Suprapubic skin (tissue), 4 donors: ENCODE measurements at regions not wholly inside any gene's neighbourhood (a gene's known extent, or its start where the extent isn't known, plus 50 kb on each side); places are given as distances from the start of the nearest gene placed in this dataset.

Experiments
- DNase-seq, 2 donors: peaks; one replicate each; pipeline ENCODE4 v3.0.0-alpha.2; 2019; ENCODE audit warnings: low spot score in 2 of 2
- H3K27ac ChIP-seq: fragments of 200-600 bp; sonication (generic); one replicate; pipeline ENCODE4 v1.5.1; 2019
- H3K27me3 ChIP-seq: fragments of 200-600 bp; sonication (generic); one replicate; pipeline ENCODE4 v1.5.1; 2019
- H3K36me3 ChIP-seq: fragments of 200-600 bp; sonication (generic); one replicate; pipeline ENCODE4 v1.5.1; 2019
- H3K4me1 ChIP-seq: fragments of 200-600 bp; sonication (generic); one replicate; pipeline ENCODE4 v1.5.1; 2019
- H3K4me3 ChIP-seq: fragments of 200-600 bp; sonication (generic); one replicate; pipeline ENCODE4 v1.5.1; 2019; ENCODE audit warnings: mild to moderate bottlenecking
- H3K9me3 ChIP-seq: fragments of 200-600 bp; sonication (generic); one replicate; pipeline ENCODE4 v1.5.1; 2019
- CTCF ChIP-seq, 2 donors: fragments of 200-600 bp in 1 of 2; fragments of 450-650 bp in 1 of 2; sonication (generic) in 1 of 2; IDR thresholded peaks; one replicate each; pipeline ENCODE4 v1.5.1; 2016 to 2019; ENCODE audit warnings: antibody characterized with exemption in 2 of 2, mild to moderate bottlenecking in 1 of 2, moderate library complexity in 1 of 2
- EP300 ChIP-seq: sonication (generic); formaldehyde crosslinking; IDR thresholded peaks from one replicate; pipeline ENCODE4 v1.6.1; 2017; ENCODE audit warnings: antibody characterized with exemption
- POLR2A ChIP-seq, 2 donors: fragments of 450-650 bp; IDR thresholded peaks; one replicate each; pipeline ENCODE4 v1.6.1; 2017; ENCODE audit warnings: antibody characterized with exemption in 2 of 2, mild to moderate bottlenecking in 2 of 2, moderate library complexity in 2 of 2
- POLR2AphosphoS5 ChIP-seq, 3 donors: sonication (generic); formaldehyde crosslinking; IDR thresholded peaks; one replicate each; pipeline ENCODE4 v1.6.1; 2017; ENCODE audit warnings: antibody characterized with exemption in 3 of 3
- WGBS: methylation state at CpG from one replicate; pipeline ENCODE4 v1.1.5; 2018; 5-methylcytosine and 5-hydroxymethylcytosine counted together

DNA sequence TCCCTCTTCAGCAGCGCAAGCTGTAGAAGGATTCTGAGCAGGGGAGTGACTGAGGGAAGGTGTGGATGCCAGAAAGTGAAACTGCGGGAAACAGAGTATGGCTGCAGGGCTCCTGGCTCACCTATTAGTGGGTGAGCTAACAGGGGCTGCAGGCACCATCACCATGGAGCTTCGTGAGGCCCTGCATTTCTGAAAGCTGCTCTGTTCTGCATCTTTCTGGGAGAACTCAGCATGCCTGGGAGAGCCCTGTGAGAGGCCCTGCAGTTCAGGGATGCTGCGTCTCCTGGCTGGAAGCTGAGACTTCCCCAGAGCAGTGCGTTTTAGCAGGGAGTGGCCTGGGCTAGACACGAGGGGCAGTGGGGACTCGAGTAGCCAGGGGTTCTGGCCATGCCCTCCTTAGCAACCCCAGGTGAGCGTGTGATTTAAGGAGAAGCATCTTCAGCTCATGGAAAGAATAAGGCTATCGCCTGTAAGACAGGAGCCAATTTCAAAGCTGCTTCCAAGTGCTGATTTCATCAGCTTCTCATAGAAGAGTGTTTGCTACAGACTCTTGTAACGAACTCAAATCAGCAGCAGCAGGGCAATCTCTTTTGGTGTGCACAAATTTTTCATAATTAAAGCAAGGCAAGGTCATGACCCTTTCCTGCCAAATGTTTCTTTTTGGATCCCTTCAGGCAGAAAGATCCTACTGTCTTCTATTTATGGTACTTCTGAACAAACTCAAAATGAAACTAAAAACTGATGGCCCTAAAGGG lies 293.6 kb upstream of the ZNF32 start:
- no peak overlapping the region for H3K4me3 ChIP-seq
- DNase-seq: peak; percentile 40 to 68
- TF ChIP-seq POLR2A (IDR thresholded peaks at IDR 0.05): no peak
- no peak for TF ChIP-seq CTCF (IDR thresholded peaks at IDR 0.05)
- no peak for TF ChIP-seq EP300
- no peak for TF ChIP-seq POLR2AphosphoS5 (IDR thresholded peaks at IDR 0.05)
- H3K36me3 ChIP-seq: no peaks in the 10 kb centered on the region
- H3K4me1 ChIP-seq: peaks cover 24% of the 10 kb centered on the region
- H3K9me3 ChIP-seq: no peaks in the 10 kb centered on the region
- H3K27ac ChIP-seq: no peak overlapping the region
- H3K27me3 ChIP-seq: no peaks in the 10 kb centered on the region
- 54% methylated on average over 6 of the region's 10 CpGs for WGBS

GRCh38 chr10:43940898-43941837 lies 292.5 kb upstream of the ZNF32 start:
- WGBS: 52% methylated on average over 4 of the region's 4 CpGs
- Histone ChIP-seq H3K27me3 (no peaks in the 10 kb centered on the region), H3K36me3 (no peaks in the 10 kb centered on the region), H3K27ac (no peak overlapping the region), H3K4me3 (no peak overlapping the region), H3K9me3 (no peaks in the 10 kb centered on the region), H3K4me1 (peaks cover 24% of the 10 kb centered on the region)
- DNase-seq: no peak
- no peak for TF ChIP-seq POLR2AphosphoS5 (IDR thresholded peaks at IDR 0.05)
- TF ChIP-seq EP300: no peak
- no peak for TF ChIP-seq CTCF (IDR thresholded peaks at IDR 0.05)
- no peak for TF ChIP-seq POLR2A (IDR thresholded peaks at IDR 0.05)

DNA sequence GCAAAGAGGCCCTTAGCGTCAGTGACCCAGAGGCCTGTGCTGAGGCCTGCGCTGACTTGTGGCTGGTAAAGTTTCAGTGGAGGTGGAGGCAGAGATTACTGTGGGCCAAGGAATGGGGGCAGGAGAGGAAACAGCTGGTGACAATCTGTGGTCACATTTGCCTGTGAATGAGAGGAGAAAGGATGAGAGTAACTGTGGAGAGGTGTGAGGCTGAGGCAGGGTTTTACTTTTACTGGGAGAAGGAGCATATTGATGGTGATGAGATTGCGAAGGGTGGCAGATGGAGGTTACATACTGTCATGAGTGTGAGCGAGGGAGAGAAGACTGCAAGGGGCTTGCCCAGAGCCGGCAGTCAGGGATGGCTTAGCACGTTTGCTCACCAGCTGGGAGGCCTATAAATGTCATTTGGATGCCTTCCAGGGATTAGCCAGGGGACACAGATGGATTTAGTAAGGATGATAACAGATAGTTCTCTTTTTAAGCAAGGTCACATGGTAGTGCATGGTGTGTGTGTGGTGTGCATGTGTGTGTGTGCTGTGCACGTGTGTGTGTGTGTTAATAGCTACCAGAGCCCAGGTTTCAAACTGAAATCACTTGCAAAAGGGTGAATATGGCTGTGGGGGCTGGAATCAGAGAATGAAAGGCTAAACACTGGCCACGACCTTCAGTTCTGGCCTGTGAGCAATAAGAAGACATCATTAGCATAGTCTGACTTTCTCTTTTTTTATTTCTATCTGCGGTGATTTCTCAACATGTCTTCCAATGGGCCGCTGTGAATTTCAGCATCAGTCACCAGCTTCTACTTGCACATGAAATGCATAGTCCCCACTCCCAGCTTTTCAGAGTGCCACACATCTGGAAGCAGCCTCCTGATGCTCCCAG lies 291.5 kb upstream of the ZNF32 start:
- no peak overlapping the region for H3K27ac ChIP-seq
- 71% methylated on average over 10 of the region's 10 CpGs for WGBS
- H3K36me3 ChIP-seq: no peaks in the 10 kb centered on the region
- no peak for DNase-seq
- H3K4me3 ChIP-seq: no peak overlapping the region
- no peaks in the 10 kb centered on the region for H3K9me3 ChIP-seq
- TF ChIP-seq CTCF (IDR thresholded peaks at IDR 0.05): no peak
- no peak for TF ChIP-seq POLR2A (IDR thresholded peaks at IDR 0.05)
- TF ChIP-seq EP300: no peak
- TF ChIP-seq POLR2AphosphoS5 (IDR thresholded peaks at IDR 0.05): no peak
- peaks cover 24% of the 10 kb centered on the region for H3K4me1 ChIP-seq
- no peaks in the 10 kb centered on the region for H3K27me3 ChIP-seq

GRCh38 chr10:43939389-43939938 lies 290.8 kb upstream of the ZNF32 start:
- no peak overlapping the region for H3K4me3 ChIP-seq
- no peak overlapping the region for H3K27ac ChIP-seq
- WGBS: 87% methylated on average over 6 of the region's 6 CpGs
- H3K36me3 ChIP-seq: no peaks in the 10 kb centered on the region
- H3K9me3 ChIP-seq: no peaks in the 10 kb centered on the region
- no peaks in the 10 kb centered on the region for H3K27me3 ChIP-seq
- TF ChIP-seq CTCF (IDR thresholded peaks at IDR 0.05) (no peak), POLR2AphosphoS5 (IDR thresholded peaks at IDR 0.05) (no peak), POLR2A (IDR thresholded peaks at IDR 0.05) (no peak)
- no peak for DNase-seq
- peaks cover 24% of the 10 kb centered on the region for H3K4me1 ChIP-seq
